T-cell (primary cell): ENCODE measurements at regions not wholly inside any gene's neighbourhood (a gene's known extent, or its start where the extent isn't known, plus 50 kb on each side); places are given as distances from the start of the nearest gene placed in this dataset.

Experiments used
- ATAC-seq, 4 experiments: fragments of 200-7000 bp in 3 of 4; fragments of 150-1000 bp in 1 of 4; cut with Tn5 transposase; replicated peaks in 1 of 4; 1 replicate in 3 of 4; 2 replicates in 1 of 4; pipeline ENCODE4 v1.10.0; 2021; ENCODE audit warnings: moderate library complexity in 3 of 4, mild to moderate bottlenecking in 2 of 4, moderate number of reproducible peaks in 1 of 4
- CTCF ChIA-PET, 2 donors: fragments of 300-600 bp; sonication (Branson Sonifier 250); formaldehyde crosslinking; loops; one replicate each; lab custom pipeline; 2022; ENCODE audit warnings: antibody characterized with exemption in 2 of 2; lab: Charles Lee
- POLR2A ChIA-PET, 2 donors: fragments of 300-600 bp; sonication (Branson Sonifier 250); formaldehyde crosslinking; loops; one replicate each; lab custom pipeline; 2022; ENCODE audit warnings: antibody characterized with exemption in 2 of 2; lab: Charles Lee
- DNase-seq, 35 experiments: peaks; one replicate each; pipeline versions ENCODE4 v3.0.0 to v3.0.0-alpha.2; 2013 to 2023
- H3K27ac ChIP-seq: one replicate; pipeline ENCODE4 v1.5.1; 2013; ENCODE audit warnings: low read length
- H3K27me3 ChIP-seq, 2 experiments: replicated peaks in 1 of 2; 1 replicate in 1 of 2; 2 replicates in 1 of 2; pipeline versions ENCODE4 v1.6.1 to v1.7.0; 2013; ENCODE audit warnings: low read length in 1 of 2, mixed read lengths in 1 of 2; ENCODE audit not compliant: control insufficient read depth in 2 of 2, insufficient read depth in 2 of 2; ENCODE audit errors: extremely low read depth in 1 of 2
- H3K36me3 ChIP-seq, 2 donors: 1 replicate in 1 of 2; 2 replicates in 1 of 2; pipeline versions ENCODE4 v1.6.1 to v1.7.0; 2013; ENCODE audit warnings: low read length in 1 of 2; ENCODE audit not compliant: control insufficient read depth in 2 of 2, insufficient read depth in 1 of 2; ENCODE audit errors: extremely low read depth in 1 of 2
- H3K4me1 ChIP-seq, 2 experiments: 1 replicate in 1 of 2; 2 replicates in 1 of 2; pipeline versions ENCODE4 v1.6.1 to v1.7.0; 2013; ENCODE audit warnings: low read length in 2 of 2, mixed read lengths in 1 of 2; ENCODE audit not compliant: insufficient read depth in 2 of 2, control insufficient read depth in 1 of 2; ENCODE audit errors: extremely low read depth in 1 of 2
- H3K4me3 ChIP-seq, 2 donors: 1 replicate in 1 of 2; 2 replicates in 1 of 2; pipeline versions ENCODE4 v1.5.1 to v1.7.0; 2013; ENCODE audit warnings: mild to moderate bottlenecking in 2 of 2, low read length in 1 of 2, moderate library complexity in 1 of 2; ENCODE audit not compliant: control insufficient read depth in 1 of 2; ENCODE audit errors: extremely low read depth in 1 of 2
- H3K9me3 ChIP-seq: 2 replicates; pipeline ENCODE4 v1.7.0; 2013
- H3K27ac Mint-ChIP-seq, 2 donors: one replicate each; pipeline ENCODE4 v1.8.0; 2020 to 2021; ENCODE audit warnings: mild to moderate bottlenecking in 2 of 2, mixed read lengths in 2 of 2
- H3K27me3 Mint-ChIP-seq, 2 donors: one replicate each; pipeline ENCODE4 v1.8.0; 2021 to 2022; ENCODE audit warnings: mixed read lengths in 2 of 2
- H3K36me3 Mint-ChIP-seq: one replicate; pipeline ENCODE4 v1.8.0; 2021; ENCODE audit warnings: mixed read lengths
- H3K4me1 Mint-ChIP-seq, 3 donors: one replicate each; pipeline ENCODE4 v1.8.0; 2020 to 2022; ENCODE audit warnings: mixed read lengths in 3 of 3, mild to moderate bottlenecking in 1 of 3
- H3K4me3 Mint-ChIP-seq, 3 donors: one replicate each; pipeline ENCODE4 v1.8.0; 2020 to 2022; ENCODE audit warnings: mild to moderate bottlenecking in 3 of 3, mixed read lengths in 3 of 3, moderate library complexity in 3 of 3
- H3K9me3 Mint-ChIP-seq, 3 donors: one replicate each; pipeline ENCODE4 v1.8.0; 2020 to 2022; ENCODE audit warnings: mixed read lengths in 3 of 3
- WGBS: methylation state at CpG from one replicate; pipeline ENCODE4 v1.1.5; 2013; ENCODE audit warnings: missing lambda C conversion rate; ENCODE audit not compliant: insufficient coverage; 5-methylcytosine and 5-hydroxymethylcytosine counted together

GRCh38 chr7:108719631-108720030 lies 150.0 kb downstream of the DNAJB9 start:
- Histone ChIP-seq H3K27ac (no peak overlapping the region), H3K36me3 (no peaks in the 10 kb centered on the region), H3K4me1 (no peaks in the 10 kb centered on the region), H3K4me3 (no peak overlapping the region), H3K9me3 (no peaks in the 10 kb centered on the region), H3K27me3 (no peaks in the 10 kb centered on the region)
- Mint-ChIP-seq H3K4me3 (no peak overlapping the region), H3K27me3 (peaks cover 0 to 1% of the 10 kb centered on the region in 2 donors), H3K27ac (no peak overlapping the region), H3K4me1 (no peaks in the 10 kb centered on the region), H3K36me3 (no peaks in the 10 kb centered on the region), H3K9me3 (peaks cover 0 to 2% (median under 1%) of the 10 kb centered on the region in 3 donors)
- no peak for ATAC-seq
- no peak for DNase-seq
- ChIA-PET CTCF (no interaction called here), POLR2A (no interaction called here)

- no CpG with 5 or more reads among the region's 1 CpG for WGBS
- no peaks in the 10 kb centered on the region for H3K27me3 Mint-ChIP-seq
- Histone ChIP-seq H3K27ac (no peak overlapping the region), H3K4me3 (no peak overlapping the region), H3K4me1 (no peaks in the 10 kb centered on the region), H3K36me3 (no peaks in the 10 kb centered on the region), H3K9me3 (no peaks in the 10 kb centered on the region), H3K27me3 (no peaks in the 10 kb centered on the region)
- H3K4me1 Mint-ChIP-seq, result no peaks in the 10 kb centered on the region
- H3K9me3 Mint-ChIP-seq, result peaks cover 0 to 4% (median 3%) of the 10 kb centered on the region in 3 donors
- ChIA-PET CTCF (no interaction called here), POLR2A (interaction anchor here in 1 of 2 donors (0.6 kb wide), 1 partner anchor 221 kb away, joined by 3 read pairs; no protein-coding TSS in a partner anchor)
- no peak for DNase-seq
- no peaks in the 10 kb centered on the region for H3K36me3 Mint-ChIP-seq
- ATAC-seq, result no peak
- no peak overlapping the region for H3K27ac Mint-ChIP-seq
- H3K4me3 Mint-ChIP-seq, result no peak overlapping the region
These were observed 152.9 kb downstream of the DNAJB9 start for GRCh38 chr7:108722561-108722960.

GRCh38 chr7:108723381-108723814 lies 153.7 kb downstream of the DNAJB9 start:
- ATAC-seq (no peak), DNase-seq (no peak)
- Mint-ChIP-seq H3K9me3 (peaks cover 0 to 4% (median 3%) of the 10 kb centered on the region in 3 donors), H3K36me3 (no peaks in the 10 kb centered on the region), H3K4me3 (no peak overlapping the region), H3K27ac (no peak overlapping the region), H3K27me3 (no peaks in the 10 kb centered on the region), H3K4me1 (no peaks in the 10 kb centered on the region)
- H3K4me1 ChIP-seq, result no peaks in the 10 kb centered on the region
- no peak overlapping the region for H3K4me3 ChIP-seq
- H3K27ac ChIP-seq, result no peak overlapping the region
- 58% methylated on average over 4 of the region's 4 CpGs for WGBS
- no peaks in the 10 kb centered on the region for H3K27me3 ChIP-seq
- H3K9me3 ChIP-seq, result no peaks in the 10 kb centered on the region
- ChIA-PET POLR2A (no interaction called here), CTCF (no interaction called here)
- no peaks in the 10 kb centered on the region for H3K36me3 ChIP-seq

- DNase-seq (no peak), ATAC-seq (no peak)
- ChIA-PET POLR2A (no interaction called here), CTCF (no interaction called here)
- Histone ChIP-seq H3K4me3 (no peak overlapping the region), H3K27ac (no peak overlapping the region), H3K36me3 (no peaks in the 10 kb centered on the region), H3K4me1 (no peaks in the 10 kb centered on the region), H3K9me3 (no peaks in the 10 kb centered on the region), H3K27me3 (no peaks in the 10 kb centered on the region)
- Mint-ChIP-seq H3K4me3 (no peak overlapping the region), H3K36me3 (no peaks in the 10 kb centered on the region), H3K4me1 (no peaks in the 10 kb centered on the region), H3K27me3 (peaks cover 0 to 1% of the 10 kb centered on the region in 2 donors), H3K27ac (no peak overlapping the region), H3K9me3 (peaks cover 0 to 4% (median 3%) of the 10 kb centered on the region in 3 donors)
- 67% methylated on average over 1 of the region's 3 CpGs for WGBS
These were observed 154.8 kb downstream of the DNAJB9 start for GRCh38 chr7:108724251-108725100.

- no peaks in the 10 kb centered on the region for H3K27me3 ChIP-seq
- Mint-ChIP-seq H3K27ac (no peak overlapping the region), H3K27me3 (no peaks in the 10 kb centered on the region), H3K4me1 (no peaks in the 10 kb centered on the region), H3K36me3 (no peaks in the 10 kb centered on the region), H3K4me3 (no peak overlapping the region), H3K9me3 (peaks cover 2 to 7% (median 5%) of the 10 kb centered on the region in 3 donors)
- no peak overlapping the region for H3K27ac ChIP-seq
- CTCF ChIA-PET, result no interaction called here
- H3K9me3 ChIP-seq, result no peaks in the 10 kb centered on the region
- H3K4me1 ChIP-seq, result no peaks in the 10 kb centered on the region
- ATAC-seq (no peak), DNase-seq (no peak)
- no peak overlapping the region for H3K4me3 ChIP-seq
- no peaks in the 10 kb centered on the region for H3K36me3 ChIP-seq
- POLR2A ChIA-PET, result no interaction called here
These were observed 166.1 kb downstream of the DNAJB9 start for GRCh38 chr7:108735814-108736213.

GRCh38 chr7:108736221-108736891 lies 166.7 kb downstream of the DNAJB9 start:
- ATAC-seq, result no peak
- POLR2A ChIA-PET, result no interaction called here
- H3K4me1 Mint-ChIP-seq, result no peaks in the 10 kb centered on the region
- Histone ChIP-seq H3K4me3 (no peak overlapping the region), H3K27ac (no peak overlapping the region), H3K27me3 (no peaks in the 10 kb centered on the region), H3K4me1 (no peaks in the 10 kb centered on the region), H3K36me3 (no peaks in the 10 kb centered on the region), H3K9me3 (no peaks in the 10 kb centered on the region)
- peaks cover 2 to 8% (median 7%) of the 10 kb centered on the region in 3 donors for H3K9me3 Mint-ChIP-seq
- no peak overlapping the region for H3K27ac Mint-ChIP-seq
- CTCF ChIA-PET, result no interaction called here
- no peaks in the 10 kb centered on the region for H3K36me3 Mint-ChIP-seq
- DNase-seq, result no peak
- H3K4me3 Mint-ChIP-seq, result no peak overlapping the region
- H3K27me3 Mint-ChIP-seq, result no peaks in the 10 kb centered on the region
- 100% methylated on average over 1 of the region's 2 CpGs for WGBS
